HEK293T (cell line): ENCODE measurements at regions not wholly inside any gene's neighbourhood (a gene's known extent, or its start where the extent isn't known, plus 50 kb on each side); places are given as distances from the start of the nearest gene placed in this dataset.

Source experiments
- CTCF ChIA-PET: fragments of 350-600 bp; formaldehyde crosslinking; extraction: SDS; loops from one replicate; lab custom pipeline; 2021; ENCODE audit warnings: antibody characterized with exemption, inconsistent platforms; lab: Yijun Ruan, JAX
- POLR2A ChIA-PET: fragments of 350-600 bp; formaldehyde crosslinking; extraction: SDS; loops from one replicate; lab custom pipeline; 2020; ENCODE audit warnings: antibody characterized with exemption, inconsistent platforms; lab: Yijun Ruan, JAX
- DNase-seq: peaks from one replicate; pipeline ENCODE4 v3.0.0; 2012; ENCODE audit warnings: mixed read lengths; ENCODE audit errors: extremely low spot score
- ARNT ChIP-seq: fragments of 450-650 bp; IDR thresholded peaks from 2 replicates; pipeline ENCODE4 v1.6.1; 2017; ENCODE audit warnings: mild to moderate bottlenecking
- BHLHE40 ChIP-seq: fragments of 450-650 bp; IDR thresholded peaks from 2 replicates; pipeline ENCODE4 v1.6.1; 2016; ENCODE audit warnings: mild to moderate bottlenecking, moderate library complexity, borderline replicate concordance
- CTBP1 ChIP-seq: fragments of 450-650 bp; IDR thresholded peaks from 2 replicates; pipeline ENCODE4 v1.6.1; 2016; ENCODE audit warnings: borderline replicate concordance
- ELF4 ChIP-seq: fragments of 450-650 bp; IDR thresholded peaks from 2 replicates; pipeline ENCODE4 v1.6.1; 2017; ENCODE audit warnings: antibody characterized with exemption
- FOXA1 ChIP-seq: fragments of 450-650 bp; IDR thresholded peaks from 2 replicates; pipeline ENCODE4 v1.6.1; 2016; ENCODE audit warnings: mild to moderate bottlenecking
- FOXK2 ChIP-seq: fragments of 450-650 bp; IDR thresholded peaks from 2 replicates; pipeline ENCODE4 v1.6.1; 2016; ENCODE audit warnings: mild to moderate bottlenecking
- FOXM1 ChIP-seq: fragments of 450-650 bp; IDR thresholded peaks from 2 replicates; pipeline ENCODE4 v1.6.1; 2017; ENCODE audit warnings: mild to moderate bottlenecking, borderline replicate concordance
- HDGF ChIP-seq: fragments of 450-650 bp; IDR thresholded peaks from 2 replicates; pipeline ENCODE4 v1.6.1; 2017; ENCODE audit warnings: antibody characterized with exemption, borderline replicate concordance
- L3MBTL2 ChIP-seq: fragments of 450-650 bp; conservative IDR thresholded peaks from 2 replicates; pipeline ENCODE4 v1.6.1; 2016; ENCODE audit warnings: mild to moderate bottlenecking
- LEF1 ChIP-seq: fragments of 450-650 bp; IDR thresholded peaks from 2 replicates; pipeline ENCODE4 v1.6.1; 2017; ENCODE audit warnings: mild to moderate bottlenecking, borderline replicate concordance
- NFRKB ChIP-seq: fragments of 450-650 bp; IDR thresholded peaks from 2 replicates; pipeline ENCODE4 v1.6.1; 2016; ENCODE audit warnings: mild to moderate bottlenecking, moderate library complexity
- SP1 ChIP-seq: fragments of 450-650 bp; IDR thresholded peaks from 2 replicates; pipeline ENCODE4 v1.6.1; 2017
- SUZ12 ChIP-seq: fragments of 450-650 bp; IDR thresholded peaks from 2 replicates; pipeline ENCODE4 v1.6.1; 2016; ENCODE audit warnings: mild to moderate bottlenecking
- TARDBP ChIP-seq: fragments of 450-650 bp; IDR thresholded peaks from 2 replicates; pipeline ENCODE4 v1.6.1; 2016
- ZNF384 ChIP-seq: fragments of 450-650 bp; IDR thresholded peaks from 2 replicates; pipeline ENCODE4 v1.6.1; 2016
- TF ChIP-seq, protein P1 (sequence below): fragments of 450-650 bp; IDR thresholded peaks from 2 replicates; pipeline ENCODE4 v1.6.1; 2016

DNA sequence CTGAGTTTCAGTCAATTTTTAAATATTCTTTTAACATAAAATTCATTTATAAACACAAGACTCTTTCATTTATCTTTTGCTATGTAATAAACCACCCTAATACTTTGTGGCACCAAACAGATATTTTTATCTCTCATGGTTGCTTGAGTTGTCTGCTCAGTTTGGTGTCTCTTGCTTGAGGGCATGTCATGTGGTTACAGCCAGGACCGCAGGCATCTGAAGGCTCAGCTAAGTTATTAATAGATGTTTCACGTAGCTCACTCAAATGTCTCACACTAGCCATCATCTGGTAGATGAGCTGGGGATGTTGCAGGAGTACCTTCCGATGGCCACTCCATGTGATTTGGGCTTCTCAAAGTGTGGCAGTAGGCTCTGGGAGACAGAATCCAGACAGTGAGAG is 597.8 kb downstream of the ETNK1 start:
- ChIA-PET CTCF (no interaction called here), POLR2A (no interaction called here)
- TF ChIP-seq FOXM1: no peak
- no peak for TF ChIP-seq NFRKB
- TF ChIP-seq SP1: no peak
- TF ChIP-seq ZNF384: no peak
- no peak for TF ChIP-seq TARDBP
- TF ChIP-seq CTBP1: no peak
- no peak for TF ChIP-seq HDGF
- TF ChIP-seq, protein P1, sequence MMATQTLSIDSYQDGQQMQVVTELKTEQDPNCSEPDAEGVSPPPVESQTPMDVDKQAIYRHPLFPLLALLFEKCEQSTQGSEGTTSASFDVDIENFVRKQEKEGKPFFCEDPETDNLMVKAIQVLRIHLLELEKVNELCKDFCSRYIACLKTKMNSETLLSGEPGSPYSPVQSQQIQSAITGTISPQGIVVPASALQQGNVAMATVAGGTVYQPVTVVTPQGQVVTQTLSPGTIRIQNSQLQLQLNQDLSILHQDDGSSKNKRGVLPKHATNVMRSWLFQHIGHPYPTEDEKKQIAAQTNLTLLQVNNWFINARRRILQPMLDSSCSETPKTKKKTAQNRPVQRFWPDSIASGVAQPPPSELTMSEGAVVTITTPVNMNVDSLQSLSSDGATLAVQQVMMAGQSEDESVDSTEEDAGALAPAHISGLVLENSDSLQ: no peak
- no peak for TF ChIP-seq ARNT
- TF ChIP-seq FOXA1: no peak
- TF ChIP-seq LEF1: no peak
- TF ChIP-seq L3MBTL2: no peak
- no peak for TF ChIP-seq BHLHE40
- DNase-seq: no peak

DNA sequence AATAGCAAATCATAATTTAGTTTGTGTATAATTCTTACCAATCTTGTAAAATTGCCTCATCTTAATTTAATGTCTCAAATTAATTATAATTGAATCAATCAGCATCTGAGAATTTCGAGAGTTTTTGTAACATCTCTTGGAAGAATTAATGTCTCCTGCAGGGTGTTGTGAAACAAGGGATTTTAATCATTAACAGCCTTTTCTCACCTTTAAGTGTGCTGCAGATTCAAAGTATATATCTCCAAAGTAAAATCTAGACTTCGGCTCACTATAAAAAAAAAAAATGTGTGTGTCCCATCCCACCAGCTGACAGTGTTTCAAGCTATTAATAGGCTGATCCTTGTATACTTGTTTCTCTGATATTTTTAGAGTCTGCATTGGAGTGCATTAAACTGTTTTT is 603.1 kb downstream of the ETNK1 start:
- ChIA-PET CTCF (no interaction called here), POLR2A (no interaction called here)
- TF ChIP-seq FOXK2 (no peak), BHLHE40 (no peak), ELF4 (no peak), ZNF384 (no peak), FOXM1 (no peak), CTBP1 (no peak), ARNT (no peak), NFRKB (no peak), L3MBTL2 (no peak), TARDBP (no peak), HDGF (no peak), SUZ12 (no peak), LEF1 (no peak), FOXA1 (no peak)
- TF ChIP-seq, protein P1: no peak
- no peak for DNase-seq

DNA sequence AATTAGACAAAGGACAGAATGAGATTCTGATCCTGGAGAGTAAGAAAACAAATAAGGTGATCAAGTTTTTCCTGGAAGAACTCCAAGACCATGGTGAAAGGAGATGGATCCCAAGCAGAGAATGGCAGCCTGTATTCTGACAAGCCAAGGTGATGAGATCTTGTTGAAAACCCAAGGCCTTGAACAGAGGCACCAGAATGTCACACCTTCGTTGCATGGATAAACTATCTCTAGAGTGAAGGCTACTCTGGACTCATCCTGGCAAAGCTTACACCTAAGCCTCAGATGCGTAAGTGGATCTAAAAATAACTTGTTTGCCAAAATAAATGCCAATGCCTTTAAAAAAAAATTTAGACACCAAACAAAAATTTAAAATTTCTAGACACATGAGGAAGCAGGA is 605.9 kb downstream of the ETNK1 start:
- no peak for DNase-seq
- CTCF ChIA-PET: no interaction called here
- TF ChIP-seq NFRKB (no peak), LEF1 (no peak), SP1 (no peak), FOXM1 (no peak), ZNF384 (no peak), SUZ12 (no peak), TARDBP (no peak), HDGF (no peak), ELF4 (no peak), BHLHE40 (no peak), CTBP1 (no peak), FOXK2 (no peak)
- TF ChIP-seq, protein P1: no peak
- POLR2A ChIA-PET: no interaction called here

DNA sequence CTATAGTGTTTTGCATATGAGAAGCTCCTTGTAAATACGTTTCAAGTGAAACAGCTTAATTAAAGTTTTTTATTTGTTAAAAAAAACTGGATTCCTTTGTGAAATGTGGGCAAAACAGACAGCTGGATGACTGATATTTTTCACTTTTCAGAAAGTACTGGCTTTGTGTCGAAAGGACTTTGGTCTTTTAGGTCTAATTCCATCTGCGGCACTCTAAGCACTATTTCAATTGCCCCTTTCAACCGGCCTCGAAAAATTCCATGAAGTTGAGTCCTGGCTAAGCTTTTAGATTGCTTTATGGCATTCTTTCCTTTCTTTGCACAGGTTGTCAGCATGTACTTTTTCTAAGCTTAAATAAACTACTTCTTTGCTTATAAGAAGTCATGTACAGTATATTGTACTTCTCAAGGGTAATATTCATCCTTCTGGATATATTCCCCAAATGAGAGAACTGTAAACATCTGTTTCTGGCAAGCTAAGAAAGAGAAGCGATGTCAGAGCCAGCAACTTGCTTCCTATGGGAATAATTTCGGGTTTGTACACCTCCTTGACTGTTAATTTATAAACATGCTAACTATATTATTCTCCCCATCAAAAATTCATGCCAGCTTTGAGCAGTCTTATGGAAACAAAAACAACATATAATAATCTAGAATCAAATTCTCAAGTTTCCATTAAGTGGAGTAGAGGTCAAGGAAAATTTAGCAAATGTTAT is 611.3 kb downstream of the ETNK1 start:
- no peak for DNase-seq
- no peak for TF ChIP-seq TARDBP
- ChIA-PET CTCF (no interaction called here), POLR2A (no interaction called here)

DNA sequence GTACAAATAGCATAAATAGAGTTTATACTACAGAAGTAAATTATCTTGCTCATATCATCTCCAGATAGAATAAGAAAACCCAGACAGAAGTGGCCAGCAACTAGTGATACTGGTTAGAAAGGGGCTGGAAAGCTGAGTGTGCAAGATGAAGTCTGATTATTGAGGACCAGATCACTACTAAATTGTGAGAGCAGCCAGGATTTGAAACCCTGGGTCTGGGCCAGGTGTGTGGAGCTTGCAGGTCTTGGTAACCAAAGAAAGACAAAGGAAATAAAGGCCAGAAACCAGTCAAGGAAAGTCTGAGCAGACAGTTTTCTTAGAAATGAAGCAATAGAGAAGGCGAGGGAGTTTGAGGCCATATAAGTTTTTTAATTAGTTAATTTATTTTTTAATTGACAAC is 611.8 kb downstream of the ETNK1 start:
- ChIA-PET POLR2A (no interaction called here), CTCF (no interaction called here)
- DNase-seq: no peak
- no peak for TF ChIP-seq LEF1
- TF ChIP-seq FOXA1: no peak
- no peak for TF ChIP-seq FOXM1

DNA sequence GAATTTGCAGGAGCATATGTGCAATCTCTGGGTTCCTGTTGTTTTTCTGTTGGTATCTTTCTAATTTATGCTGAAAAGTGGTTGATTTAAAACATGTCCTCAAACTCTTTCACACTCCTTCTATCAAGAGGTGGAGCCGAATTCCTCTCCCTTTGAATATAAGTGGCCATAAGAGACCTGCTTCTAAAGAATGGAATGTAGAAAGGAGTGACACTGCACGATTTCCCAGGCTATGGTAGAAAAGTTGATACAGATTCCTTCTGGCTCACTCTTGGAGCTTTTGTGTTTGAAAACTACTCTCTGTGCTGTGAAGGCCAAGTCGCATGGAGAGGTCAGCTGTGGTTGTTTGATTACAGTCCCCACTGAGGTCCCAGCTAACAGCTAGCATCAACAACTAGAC is 613.2 kb downstream of the ETNK1 start:
- CTCF ChIA-PET: no interaction called here
- TF ChIP-seq ARNT (no peak), FOXK2 (no peak), TARDBP (no peak), BHLHE40 (no peak), LEF1 (no peak), CTBP1 (no peak), ZNF384 (no peak)

DNA sequence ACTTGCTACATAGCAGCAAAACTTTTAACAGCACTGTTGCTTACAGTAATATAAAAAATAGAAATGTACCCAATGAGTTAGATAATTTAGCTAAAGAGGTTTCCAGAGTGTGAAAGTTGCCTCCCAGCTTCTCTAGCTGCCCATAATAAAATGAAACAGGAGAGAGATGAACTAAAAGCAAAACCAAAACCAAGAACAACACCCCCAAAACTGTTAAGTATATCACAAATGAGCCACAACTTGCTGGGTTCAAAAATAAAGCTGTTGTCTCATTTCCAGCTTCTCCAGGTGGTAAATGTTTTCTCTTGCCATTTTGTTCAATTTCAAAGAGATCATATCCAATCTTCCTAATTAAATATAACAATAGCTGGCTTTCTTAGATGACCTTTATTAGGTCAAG is 614.0 kb downstream of the ETNK1 start:
- CTCF ChIA-PET: no interaction called here
- DNase-seq: no peak
- TF ChIP-seq, protein P1: no peak
- no peak for TF ChIP-seq ARNT
- POLR2A ChIA-PET: no interaction called here

More for the DNA sequence above, 613.2 kb downstream of the ETNK1 start:
- no peak for DNase-seq
- POLR2A ChIA-PET: no interaction called here
